ENCODE measurements at regions not wholly inside any gene's neighbourhood (a gene's known extent, or its start where the extent isn't known, plus 50 kb on each side); places are given as distances from the start of the nearest gene placed in this dataset.

GRCh38 chr3:72359743-72360142 is 488.5 kb downstream of the SHQ1 start:
- H3K4me1 ChIP-seq (ENCODE audit: control insufficient read depth, insufficient read depth, low read length): no peaks in the 10 kb centered on the region
- H3K36me3 ChIP-seq (ENCODE audit: control insufficient read depth, insufficient read depth, low read length): no peaks in the 10 kb centered on the region
- H3K9ac ChIP-seq (ENCODE audit: low read depth, low read length): no peak overlapping the region
- no peaks in the 10 kb centered on the region for H3K9me3 ChIP-seq (ENCODE audit: control insufficient read depth, insufficient read depth, low read length)
- H3K4me3 ChIP-seq (ENCODE audit: low read depth, low read length): no peak overlapping the region
- no peaks in the 10 kb centered on the region for H3K27me3 ChIP-seq (ENCODE audit: control insufficient read depth, insufficient read depth, low read length)

- no peak overlapping the region for H3K4me3 ChIP-seq (ENCODE audit: low read depth, low read length)
- H3K4me1 ChIP-seq (ENCODE audit: control insufficient read depth, insufficient read depth, low read length): no peaks in the 10 kb centered on the region
- H3K9me3 ChIP-seq (ENCODE audit: control insufficient read depth, insufficient read depth, low read length): no peaks in the 10 kb centered on the region
- H3K9ac ChIP-seq (ENCODE audit: low read depth, low read length): no peak overlapping the region
- H3K27me3 ChIP-seq (ENCODE audit: control insufficient read depth, insufficient read depth, low read length): no peaks in the 10 kb centered on the region
- H3K36me3 ChIP-seq (ENCODE audit: control insufficient read depth, insufficient read depth, low read length): no peaks in the 10 kb centered on the region
Measured at GRCh38 chr3:72355168-72355567, 493.1 kb downstream of the SHQ1 start.

GRCh38 chr3:72354486-72354885 is 493.8 kb downstream of the SHQ1 start:
- no peaks in the 10 kb centered on the region for H3K27me3 ChIP-seq (ENCODE audit: control insufficient read depth, insufficient read depth, low read length)
- no peak overlapping the region for H3K4me3 ChIP-seq (ENCODE audit: low read depth, low read length)
- H3K9me3 ChIP-seq (ENCODE audit: control insufficient read depth, insufficient read depth, low read length): no peaks in the 10 kb centered on the region
- H3K36me3 ChIP-seq (ENCODE audit: control insufficient read depth, insufficient read depth, low read length): no peaks in the 10 kb centered on the region
- H3K9ac ChIP-seq (ENCODE audit: low read depth, low read length): no peak overlapping the region
- no peaks in the 10 kb centered on the region for H3K4me1 ChIP-seq (ENCODE audit: control insufficient read depth, insufficient read depth, low read length)

GRCh38 chr3:72353236-72354128 is 494.8 kb downstream of the SHQ1 start:
- H3K9me3 ChIP-seq (ENCODE audit: control insufficient read depth, insufficient read depth, low read length): no peaks in the 10 kb centered on the region
- no peaks in the 10 kb centered on the region for H3K36me3 ChIP-seq (ENCODE audit: control insufficient read depth, insufficient read depth, low read length)
- H3K27me3 ChIP-seq (ENCODE audit: control insufficient read depth, insufficient read depth, low read length): no peaks in the 10 kb centered on the region
- H3K4me3 ChIP-seq (ENCODE audit: low read depth, low read length): no peak overlapping the region
- no peak overlapping the region for H3K9ac ChIP-seq (ENCODE audit: low read depth, low read length)
- H3K4me1 ChIP-seq (ENCODE audit: control insufficient read depth, insufficient read depth, low read length): no peaks in the 10 kb centered on the region

GRCh38 chr3:72352176-72352575 is 496.1 kb downstream of the SHQ1 start:
- Histone ChIP-seq H3K4me1 (ENCODE audit: control insufficient read depth, insufficient read depth, low read length) (peaks cover 3% of the 10 kb centered on the region), H3K4me3 (ENCODE audit: low read depth, low read length) (no peak overlapping the region), H3K36me3 (ENCODE audit: control insufficient read depth, insufficient read depth, low read length) (no peaks in the 10 kb centered on the region), H3K27me3 (ENCODE audit: control insufficient read depth, insufficient read depth, low read length) (no peaks in the 10 kb centered on the region), H3K9me3 (ENCODE audit: control insufficient read depth, insufficient read depth, low read length) (no peaks in the 10 kb centered on the region), H3K9ac (ENCODE audit: low read depth, low read length) (no peak overlapping the region)

- Histone ChIP-seq H3K9me3 (ENCODE audit: control insufficient read depth, insufficient read depth, low read length) (no peaks in the 10 kb centered on the region), H3K9ac (ENCODE audit: low read depth, low read length) (no peak overlapping the region), H3K36me3 (ENCODE audit: control insufficient read depth, insufficient read depth, low read length) (no peaks in the 10 kb centered on the region), H3K27me3 (ENCODE audit: control insufficient read depth, insufficient read depth, low read length) (no peaks in the 10 kb centered on the region), H3K4me1 (ENCODE audit: control insufficient read depth, insufficient read depth, low read length) (peaks cover 3% of the 10 kb centered on the region), H3K4me3 (ENCODE audit: low read depth, low read length) (no peak overlapping the region)
Measured at GRCh38 chr3:72351536-72351935, 496.7 kb downstream of the SHQ1 start.

- Histone ChIP-seq H3K9me3 (ENCODE audit: control insufficient read depth, insufficient read depth, low read length) (no peaks in the 10 kb centered on the region), H3K36me3 (ENCODE audit: control insufficient read depth, insufficient read depth, low read length) (no peaks in the 10 kb centered on the region), H3K4me3 (ENCODE audit: low read depth, low read length) (no peak overlapping the region), H3K27me3 (ENCODE audit: control insufficient read depth, insufficient read depth, low read length) (no peaks in the 10 kb centered on the region), H3K4me1 (ENCODE audit: control insufficient read depth, insufficient read depth, low read length) (peaks cover 3% of the 10 kb centered on the region), H3K9ac (ENCODE audit: low read depth, low read length) (no peak overlapping the region)
Measured at GRCh38 chr3:72350761-72351505, 497.3 kb downstream of the SHQ1 start.

- H3K9ac ChIP-seq (ENCODE audit: low read depth, low read length): no peak overlapping the region
- H3K4me3 ChIP-seq (ENCODE audit: low read depth, low read length): no peak overlapping the region
- H3K9me3 ChIP-seq (ENCODE audit: control insufficient read depth, insufficient read depth, low read length): no peaks in the 10 kb centered on the region
- no peaks in the 10 kb centered on the region for H3K36me3 ChIP-seq (ENCODE audit: control insufficient read depth, insufficient read depth, low read length)
- H3K4me1 ChIP-seq (ENCODE audit: control insufficient read depth, insufficient read depth, low read length): peaks cover 3% of the 10 kb centered on the region
- no peaks in the 10 kb centered on the region for H3K27me3 ChIP-seq (ENCODE audit: control insufficient read depth, insufficient read depth, low read length)
Measured at GRCh38 chr3:72348357-72348756, 499.9 kb downstream of the SHQ1 start.

GRCh38 chr3:72347819-72348319 is 500.4 kb downstream of the SHQ1 start:
- H3K4me1 ChIP-seq (ENCODE audit: control insufficient read depth, insufficient read depth, low read length): peaks cover 3% of the 10 kb centered on the region
- H3K9me3 ChIP-seq (ENCODE audit: control insufficient read depth, insufficient read depth, low read length): no peaks in the 10 kb centered on the region
- H3K4me3 ChIP-seq (ENCODE audit: low read depth, low read length): no peak overlapping the region

GRCh38 chr3:72346526-72346926 is 501.7 kb downstream of the SHQ1 start:
- H3K9ac ChIP-seq (ENCODE audit: low read depth, low read length): no peak overlapping the region
- H3K9me3 ChIP-seq (ENCODE audit: control insufficient read depth, insufficient read depth, low read length): no peaks in the 10 kb centered on the region
- peaks cover 3% of the 10 kb centered on the region for H3K4me1 ChIP-seq (ENCODE audit: control insufficient read depth, insufficient read depth, low read length)
- H3K27me3 ChIP-seq (ENCODE audit: control insufficient read depth, insufficient read depth, low read length): no peaks in the 10 kb centered on the region
- no peak overlapping the region for H3K4me3 ChIP-seq (ENCODE audit: low read depth, low read length)
- H3K36me3 ChIP-seq (ENCODE audit: control insufficient read depth, insufficient read depth, low read length): no peaks in the 10 kb centered on the region

More at GRCh38 chr3:72347819-72348319, 500.4 kb downstream of the SHQ1 start:
- no peak overlapping the region for H3K9ac ChIP-seq (ENCODE audit: low read depth, low read length)
- no peaks in the 10 kb centered on the region for H3K36me3 ChIP-seq (ENCODE audit: control insufficient read depth, insufficient read depth, low read length)
- no peaks in the 10 kb centered on the region for H3K27me3 ChIP-seq (ENCODE audit: control insufficient read depth, insufficient read depth, low read length)

- no peaks in the 10 kb centered on the region for H3K36me3 ChIP-seq (ENCODE audit: control insufficient read depth, insufficient read depth, low read length)
- H3K9ac ChIP-seq (ENCODE audit: low read depth, low read length): no peak overlapping the region
- H3K4me3 ChIP-seq (ENCODE audit: low read depth, low read length): no peak overlapping the region
Measured at GRCh38 chr3:72345980-72346379, 502.3 kb downstream of the SHQ1 start.

More at GRCh38 chr3:72345980-72346379, 502.3 kb downstream of the SHQ1 start:
- Histone ChIP-seq H3K4me1 (ENCODE audit: control insufficient read depth, insufficient read depth, low read length) (peaks cover 3% of the 10 kb centered on the region), H3K27me3 (ENCODE audit: control insufficient read depth, insufficient read depth, low read length) (no peaks in the 10 kb centered on the region), H3K9me3 (ENCODE audit: control insufficient read depth, insufficient read depth, low read length) (no peaks in the 10 kb centered on the region)
